Endodermal cell (in vitro differentiated cells): ENCODE measurements at regions not wholly inside any gene's neighbourhood (a gene's known extent, or its start where the extent isn't known, plus 50 kb on each side); places are given as distances from the start of the nearest gene placed in this dataset.
A peak's percentile ranks its signal among the peaks of the same experiment; 100 is the strongest.

Source experiments
- DNase-seq: peaks from one replicate; pipeline ENCODE4 v3.0.0-alpha.2; 2017
- H3K27ac ChIP-seq: 2 replicates; pipeline ENCODE4 v1.5.1; 2013; ENCODE audit warnings: mild to moderate bottlenecking, low read depth, low read length, moderate library complexity
- H3K27me3 ChIP-seq: 2 replicates; pipeline ENCODE4 v1.6.1; 2013; ENCODE audit warnings: mild to moderate bottlenecking, low read length, moderate library complexity; ENCODE audit not compliant: insufficient read depth, control insufficient read depth, poor library complexity, severe bottlenecking
- H3K36me3 ChIP-seq: 2 replicates; pipeline ENCODE4 v1.7.0; 2013; ENCODE audit warnings: mild to moderate bottlenecking, low read length, moderate library complexity; ENCODE audit not compliant: control insufficient read depth, insufficient read depth
- H3K4me1 ChIP-seq: one replicate; pipeline ENCODE4 v1.7.0; 2013; ENCODE audit warnings: low read length; ENCODE audit not compliant: control insufficient read depth, insufficient read depth
- H3K4me3 ChIP-seq: 2 replicates; pipeline ENCODE4 v1.5.1; 2013; ENCODE audit warnings: mild to moderate bottlenecking, low read length, moderate library complexity
- H3K9ac ChIP-seq: 2 replicates; pipeline ENCODE4 v1.6.1; 2013; ENCODE audit warnings: mild to moderate bottlenecking, low read length, moderate library complexity; ENCODE audit not compliant: poor library complexity, severe bottlenecking; ENCODE audit errors: extremely low read depth
- H3K9me3 ChIP-seq: 2 replicates; pipeline ENCODE4 v1.6.1; 2013; ENCODE audit warnings: mild to moderate bottlenecking, low read length, moderate library complexity; ENCODE audit not compliant: control insufficient read depth
- H3K27ac Mint-ChIP-seq: 2 replicates; pipeline ENCODE4 v1.8.0; 2020; ENCODE audit warnings: mixed read lengths
- H3K27me3 Mint-ChIP-seq: 2 replicates; pipeline ENCODE4 v1.8.0; 2021; ENCODE audit warnings: mild to moderate bottlenecking, mixed read lengths; ENCODE audit not compliant: insufficient read depth
- H3K36me3 Mint-ChIP-seq: 2 replicates; pipeline ENCODE4 v1.8.0; 2020; ENCODE audit warnings: low read depth, mixed read lengths
- H3K4me1 Mint-ChIP-seq: 2 replicates; pipeline ENCODE4 v1.8.0; 2020; ENCODE audit warnings: mixed read lengths
- H3K4me3 Mint-ChIP-seq: 2 replicates; pipeline ENCODE4 v1.8.0; 2020; ENCODE audit warnings: mild to moderate bottlenecking, moderate library complexity, mixed read lengths
- H3K9me3 Mint-ChIP-seq: 2 replicates; pipeline ENCODE4 v1.8.0; 2020; ENCODE audit warnings: mild to moderate bottlenecking, mixed read lengths
- CTCF ChIP-seq: fragments of 200-600 bp; sonication (generic); conservative IDR thresholded peaks from 2 replicates; pipeline ENCODE4 v1.5.0; 2021; ENCODE audit warnings: antibody characterized with exemption, mild to moderate bottlenecking
- WGBS, 2 experiments: methylation state at CpG; one replicate each; pipeline versions ENCODE4 v1.1.5 to v1.1.7; 2013; ENCODE audit warnings: missing lambda C conversion rate in 2 of 2, mixed read lengths in 1 of 2; ENCODE audit not compliant: insufficient coverage in 1 of 2, insufficient read length in 1 of 2; 5-methylcytosine and 5-hydroxymethylcytosine counted together

- H3K27ac ChIP-seq = peak overlapping the region; percentile 4
- H3K9ac ChIP-seq = no peak overlapping the region
- no peak for DNase-seq
- H3K27ac Mint-ChIP-seq = no peak overlapping the region
- no peak overlapping the region for H3K4me3 Mint-ChIP-seq
- no peak for TF ChIP-seq CTCF
- WGBS, 2 experiments = 83 to 88% methylated on average over 2 to 10 of the region's 11 CpGs
- no peaks in the 10 kb centered on the region for H3K9me3 Mint-ChIP-seq
- H3K27me3 ChIP-seq = no peaks in the 10 kb centered on the region
- no peaks in the 10 kb centered on the region for H3K27me3 Mint-ChIP-seq
- H3K9me3 ChIP-seq = no peaks in the 10 kb centered on the region
- no peaks in the 10 kb centered on the region for H3K4me1 ChIP-seq
- H3K36me3 Mint-ChIP-seq = no peaks in the 10 kb centered on the region
- peaks cover 7% of the 10 kb centered on the region for H3K4me1 Mint-ChIP-seq
- H3K36me3 ChIP-seq = no peaks in the 10 kb centered on the region
- H3K4me3 ChIP-seq = no peak overlapping the region
Observed at GRCh38 chr2:128549646-128550260, 231.1 kb upstream of the HS6ST1 start.

GRCh38 chr2:128550389-128550788, 231.7 kb upstream of the HS6ST1 start:
- Mint-ChIP-seq H3K27ac (no peak overlapping the region), H3K27me3 (no peaks in the 10 kb centered on the region), H3K9me3 (no peaks in the 10 kb centered on the region), H3K4me1 (peaks cover 5% of the 10 kb centered on the region), H3K36me3 (no peaks in the 10 kb centered on the region), H3K4me3 (no peak overlapping the region)
- no peak overlapping the region for H3K9ac ChIP-seq
- no peak overlapping the region for H3K4me3 ChIP-seq
- no peak for TF ChIP-seq CTCF
- H3K36me3 ChIP-seq = no peaks in the 10 kb centered on the region
- no peaks in the 10 kb centered on the region for H3K27me3 ChIP-seq
- no peak for DNase-seq
- 86 to 92% methylated on average over 6 of the region's 6 CpGs for WGBS, 2 experiments
- no peaks in the 10 kb centered on the region for H3K4me1 ChIP-seq
- H3K27ac ChIP-seq = no peak overlapping the region
- H3K9me3 ChIP-seq = no peaks in the 10 kb centered on the region

GRCh38 chr2:128550801-128551416, 232.2 kb upstream of the HS6ST1 start:
- no peak overlapping the region for H3K4me3 Mint-ChIP-seq

More at GRCh38 chr2:128550801-128551416, 232.2 kb upstream of the HS6ST1 start:
- no peak overlapping the region for H3K9ac ChIP-seq
- H3K9me3 ChIP-seq = no peaks in the 10 kb centered on the region
- Mint-ChIP-seq H3K9me3 (no peaks in the 10 kb centered on the region), H3K4me1 (peaks cover 5% of the 10 kb centered on the region), H3K36me3 (no peaks in the 10 kb centered on the region), H3K27ac (no peak overlapping the region), H3K27me3 (no peaks in the 10 kb centered on the region)
- H3K27me3 ChIP-seq = no peaks in the 10 kb centered on the region
- no peak overlapping the region for H3K27ac ChIP-seq
- DNase-seq = no peak
- 94 to 98% methylated on average over 3 to 9 of the region's 9 CpGs for WGBS, 2 experiments
- H3K4me1 ChIP-seq = no peaks in the 10 kb centered on the region
- no peak overlapping the region for H3K4me3 ChIP-seq
- no peak for TF ChIP-seq CTCF
- no peaks in the 10 kb centered on the region for H3K36me3 ChIP-seq
